ENCODE measurements at regions not wholly inside any gene's neighbourhood (a gene's known extent, or its start where the extent isn't known, plus 50 kb on each side); places are given as distances from the start of the nearest gene placed in this dataset.

- POLR2A ChIA-PET: no interaction called here
- no peak overlapping the region for H3K4me3 Mint-ChIP-seq
- peaks cover 88% of the 10 kb centered on the region for H3K36me3 Mint-ChIP-seq (ENCODE audit: low read depth)
- Histone ChIP-seq H3K27me3 (ENCODE audit: control insufficient read depth in 1 of 2, insufficient read depth in 2 of 2, low read length in 2 of 2) (no peaks in the 10 kb centered on the region), H3K36me3 (ENCODE audit: insufficient read depth, low read length) (peaks cover 78% of the 10 kb centered on the region), H3K4me3 (ENCODE audit: low read length) (no peak overlapping the region), H3K9me3 (ENCODE audit: control insufficient read depth in 1 of 2, insufficient read depth in 1 of 2, low read length in 2 of 2) (no peaks in the 10 kb centered on the region), H3K27ac (ENCODE audit: low read depth in 1 of 2, low read length in 2 of 2) (no peak overlapping the region), H3K4me1 (ENCODE audit: insufficient read depth, low read length) (no peaks in the 10 kb centered on the region)
- no peak overlapping the region for H3K27ac Mint-ChIP-seq
- no peaks in the 10 kb centered on the region for H3K9me3 Mint-ChIP-seq
- CTCF ChIA-PET: no interaction called here
- no peak for ATAC-seq (ENCODE audit: poor library complexity)
- no peak for TF ChIP-seq CTCF (IDR thresholded peaks at IDR 0.05)
- no peaks in the 10 kb centered on the region for H3K27me3 Mint-ChIP-seq
- no peaks in the 10 kb centered on the region for H3K4me1 Mint-ChIP-seq (ENCODE audit: low read depth)
- no peak for DNase-seq
- intact Hi-C loops (cut with DNase I, micrococcal nuclease): no loop called here
Observed at GRCh38 chr14:71734885-71735284, 197.3 kb upstream of the RGS6 start.

GRCh38 chr14:71737760-71738159, 194.5 kb upstream of the RGS6 start:
- no peaks in the 10 kb centered on the region for H3K9me3 Mint-ChIP-seq
- no peaks in the 10 kb centered on the region for H3K27me3 Mint-ChIP-seq
- TF ChIP-seq CTCF (IDR thresholded peaks at IDR 0.05): no peak
- CTCF ChIA-PET: interaction anchor here (0.7 kb wide), 1 partner anchor 947 kb away, joined by 3 read pairs; no protein-coding TSS in a partner anchor
- POLR2A ChIA-PET: interaction anchor here (0.6 kb wide), 1 partner anchor 25 kb away, joined by 3 read pairs; no protein-coding TSS in a partner anchor
- Histone ChIP-seq H3K27me3 (ENCODE audit: control insufficient read depth in 1 of 2, insufficient read depth in 2 of 2, low read length in 2 of 2) (no peaks in the 10 kb centered on the region), H3K4me3 (ENCODE audit: low read length) (no peak overlapping the region), H3K27ac (ENCODE audit: low read depth in 1 of 2, low read length in 2 of 2) (no peak overlapping the region), H3K36me3 (ENCODE audit: insufficient read depth, low read length) (peaks cover 59% of the 10 kb centered on the region), H3K4me1 (ENCODE audit: insufficient read depth, low read length) (no peaks in the 10 kb centered on the region), H3K9me3 (ENCODE audit: control insufficient read depth in 1 of 2, insufficient read depth in 1 of 2, low read length in 2 of 2) (no peaks in the 10 kb centered on the region)
- intact Hi-C loops (cut with DNase I, micrococcal nuclease): no loop called here
- peaks cover 60% of the 10 kb centered on the region for H3K36me3 Mint-ChIP-seq (ENCODE audit: low read depth)
- no peak overlapping the region for H3K27ac Mint-ChIP-seq
- H3K4me3 Mint-ChIP-seq: no peak overlapping the region
- ATAC-seq (ENCODE audit: poor library complexity) (no peak), DNase-seq (no peak)
- no peaks in the 10 kb centered on the region for H3K4me1 Mint-ChIP-seq (ENCODE audit: low read depth)

GRCh38 chr14:71739273-71739990, 192.8 kb upstream of the RGS6 start:
- H3K4me3 Mint-ChIP-seq: no peak overlapping the region
- Histone ChIP-seq H3K9me3 (ENCODE audit: control insufficient read depth in 1 of 2, insufficient read depth in 1 of 2, low read length in 2 of 2) (no peaks in the 10 kb centered on the region), H3K27me3 (ENCODE audit: control insufficient read depth in 1 of 2, insufficient read depth in 2 of 2, low read length in 2 of 2) (no peaks in the 10 kb centered on the region), H3K4me3 (ENCODE audit: low read length) (no peak overlapping the region), H3K4me1 (ENCODE audit: insufficient read depth, low read length) (no peaks in the 10 kb centered on the region), H3K27ac (ENCODE audit: low read depth in 1 of 2, low read length in 2 of 2) (no peak overlapping the region), H3K36me3 (ENCODE audit: insufficient read depth, low read length) (peaks cover 46% of the 10 kb centered on the region)
- no peak for TF ChIP-seq CTCF (IDR thresholded peaks at IDR 0.05)
- peaks cover 46% of the 10 kb centered on the region for H3K36me3 Mint-ChIP-seq (ENCODE audit: low read depth)
- H3K9me3 Mint-ChIP-seq: no peaks in the 10 kb centered on the region
- ChIA-PET POLR2A (no interaction called here), CTCF (interaction anchor here (1.1 kb wide), 1 partner anchor 601 kb away, joined by 5 read pairs; no protein-coding TSS in a partner anchor)
- intact Hi-C loops (cut with DNase I, micrococcal nuclease): no loop called here
- H3K27me3 Mint-ChIP-seq: no peaks in the 10 kb centered on the region
- H3K4me1 Mint-ChIP-seq (ENCODE audit: low read depth): no peaks in the 10 kb centered on the region
- no peak overlapping the region for H3K27ac Mint-ChIP-seq
- DNase-seq: no peak
- no peak for ATAC-seq (ENCODE audit: poor library complexity)
